ENCODE measurements at regions not wholly inside any gene's neighbourhood (a gene's known extent, or its start where the extent isn't known, plus 50 kb on each side); places are given as distances from the start of the nearest gene placed in this dataset.
A peak's percentile ranks its signal among the peaks of the same experiment; 100 is the strongest.
"Not testable (repeated sequence)": the region's sequence is repeated elsewhere in the genome, so short reads cannot be mapped to it uniquely, and the experiment has no call there.

DNA sequence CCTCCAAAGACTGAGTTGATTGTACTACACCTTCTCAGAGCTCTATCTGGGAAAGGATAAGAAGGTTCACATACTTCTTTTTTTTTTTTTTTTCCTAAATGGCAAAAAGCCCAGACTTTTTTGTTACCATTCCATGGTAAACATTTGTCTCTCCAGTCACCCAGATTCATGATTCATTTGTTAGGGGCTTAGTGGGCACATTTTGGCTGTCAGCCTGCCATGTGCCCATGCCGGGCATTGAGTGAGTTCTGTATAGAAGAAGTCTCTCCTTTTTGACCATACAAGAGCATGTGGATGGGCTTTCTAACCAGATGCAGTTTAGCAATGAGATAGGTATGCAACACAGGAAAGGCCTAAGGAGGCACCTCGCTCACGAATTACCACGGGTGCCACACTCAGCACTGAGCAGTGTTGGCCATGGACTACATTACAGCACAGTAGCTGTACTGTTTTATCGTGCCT is 447.5 kb upstream of the HSF2 start:
- DNase-seq = no peak

DNA sequence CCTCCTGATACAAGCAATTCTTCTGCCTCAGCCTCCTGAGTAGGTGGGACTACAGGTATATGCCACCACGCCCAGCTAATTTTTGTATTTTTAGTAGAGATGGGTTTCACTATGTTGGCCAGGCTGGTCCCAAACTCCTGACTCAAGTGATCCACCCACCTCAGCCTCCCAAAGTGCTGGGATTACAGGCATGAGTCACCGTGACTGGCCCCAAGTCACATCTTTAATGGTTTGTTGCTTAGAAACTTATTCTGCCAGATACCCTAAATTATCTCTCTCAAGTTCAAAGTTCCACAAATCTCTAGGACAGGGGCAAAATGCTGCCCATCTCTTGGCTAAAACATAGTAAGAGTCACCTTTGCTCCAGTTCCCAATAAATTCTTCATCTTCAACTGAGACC is 444.1 kb upstream of the HSF2 start:
- not testable (repeated sequence) for DNase-seq

DNA sequence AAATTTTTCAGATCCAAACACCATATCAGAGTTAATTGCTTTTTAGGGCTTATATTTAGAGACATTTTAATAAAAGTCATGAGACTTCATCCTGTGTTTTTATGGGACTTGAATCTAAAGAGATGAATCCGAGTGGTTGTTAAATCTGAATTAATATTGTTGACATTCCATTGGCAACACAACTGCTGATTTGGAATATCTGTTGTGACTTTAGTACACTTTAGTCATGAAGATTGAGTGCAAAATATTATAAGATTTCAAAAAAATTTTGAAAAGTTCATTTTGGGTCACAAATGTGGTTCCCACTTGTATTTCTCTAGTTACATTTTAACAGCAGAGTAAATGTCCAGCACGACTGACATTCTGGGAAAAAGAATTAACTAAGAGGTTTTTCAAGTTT is 442.7 kb upstream of the HSF2 start:
- DNase-seq = no peak

DNA sequence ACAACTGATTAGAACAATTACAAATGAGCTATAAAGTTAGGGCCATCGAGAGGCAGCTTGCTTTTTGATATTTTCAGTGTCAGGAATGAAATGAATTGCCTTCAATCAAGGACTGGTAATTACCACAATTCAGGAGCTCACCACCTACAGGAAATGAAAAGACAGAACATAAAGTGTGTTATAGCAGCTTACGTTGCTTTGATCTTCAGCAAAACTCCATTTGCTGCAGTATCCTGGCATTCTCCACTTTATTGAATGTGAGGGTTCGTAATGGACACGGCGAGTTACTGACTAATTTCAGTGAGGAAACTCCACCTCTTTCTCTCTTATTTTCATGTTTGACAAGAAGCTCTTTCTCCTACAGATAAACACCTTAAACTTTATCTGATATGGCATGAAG is 440.0 kb upstream of the HSF2 start:
- DNase-seq = peak; percentile 1

- no peak for DNase-seq
Observed at GRCh38 chr6:121961619-121962125, 437.8 kb upstream of the HSF2 start.

- DNase-seq = no peak
Observed at GRCh38 chr6:121963826-121964225, 435.6 kb upstream of the HSF2 start.

- DNase-seq = no peak
Observed at GRCh38 chr6:121965739-121966138, 433.7 kb upstream of the HSF2 start.

GRCh38 chr6:121967631-121968030 is 431.8 kb upstream of the HSF2 start:
- DNase-seq = no peak

- no peak for DNase-seq
Observed at GRCh38 chr6:121971931-121972335, 427.5 kb upstream of the HSF2 start.

DNA sequence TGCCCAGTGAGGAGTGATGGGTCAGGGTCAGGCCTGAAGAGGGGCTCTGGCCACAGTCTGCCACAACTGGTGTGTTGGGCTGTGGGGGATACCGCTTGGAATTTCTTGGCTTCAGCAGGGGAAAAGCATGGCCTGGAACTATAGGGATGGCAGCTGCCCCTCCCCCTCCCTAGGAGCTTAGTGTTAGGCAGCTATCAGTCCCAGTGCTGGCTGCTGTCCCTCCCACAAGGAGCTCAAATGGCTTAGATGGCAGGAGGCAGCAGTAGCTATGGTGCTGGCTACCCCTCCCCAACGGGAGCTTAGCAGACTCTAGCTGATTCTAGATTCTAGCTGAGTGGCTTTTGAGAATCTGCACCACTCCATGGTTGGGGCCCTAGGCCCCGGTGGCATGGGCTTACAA is 414.5 kb upstream of the HSF2 start:
- no peak for DNase-seq

DNA sequence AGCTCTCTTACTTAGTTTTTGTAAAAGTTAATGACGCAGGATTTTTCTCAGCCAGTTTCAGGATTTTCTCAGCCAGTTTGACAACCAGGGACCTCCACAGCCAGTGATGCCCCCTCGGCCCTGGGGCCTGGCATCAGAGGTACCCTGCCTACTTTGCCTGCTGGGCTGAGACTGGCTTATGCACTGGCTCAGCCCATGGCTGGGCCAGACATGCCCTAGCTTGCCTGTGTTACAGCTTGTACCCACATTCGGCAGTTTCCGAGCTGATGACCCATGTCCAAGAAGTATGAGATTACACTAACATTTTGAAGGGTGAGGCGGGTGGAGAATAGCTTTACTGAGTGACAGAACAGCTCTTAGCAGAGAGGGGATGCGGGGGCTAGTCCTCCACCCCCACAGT is 406.1 kb upstream of the HSF2 start:
- no peak for DNase-seq

DNA sequence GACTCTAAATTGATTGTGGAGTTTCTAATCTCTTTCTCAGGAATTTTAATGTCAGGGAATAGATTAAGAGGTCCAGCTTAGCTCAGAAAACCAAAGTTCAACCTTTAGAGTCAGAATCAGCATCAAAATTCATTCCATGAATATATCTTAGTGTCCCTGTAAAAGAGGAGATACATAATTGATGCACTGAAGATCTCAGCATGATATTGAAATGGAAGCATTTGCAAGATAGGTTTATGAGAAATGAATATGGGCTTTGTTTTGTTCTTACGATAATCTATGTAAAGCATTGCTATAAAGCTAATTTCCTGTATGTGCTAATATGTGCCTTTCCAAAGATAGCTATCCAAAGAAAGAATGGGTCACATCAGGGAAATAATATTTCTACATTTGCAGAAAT is 404.5 kb upstream of the HSF2 start:
- DNase-seq = no peak

GRCh38 chr6:121998631-121999030 is 400.8 kb upstream of the HSF2 start:
- DNase-seq = no peak

- no peak for DNase-seq
Observed at GRCh38 chr6:121999456-122000065, 399.9 kb upstream of the HSF2 start.

DNA sequence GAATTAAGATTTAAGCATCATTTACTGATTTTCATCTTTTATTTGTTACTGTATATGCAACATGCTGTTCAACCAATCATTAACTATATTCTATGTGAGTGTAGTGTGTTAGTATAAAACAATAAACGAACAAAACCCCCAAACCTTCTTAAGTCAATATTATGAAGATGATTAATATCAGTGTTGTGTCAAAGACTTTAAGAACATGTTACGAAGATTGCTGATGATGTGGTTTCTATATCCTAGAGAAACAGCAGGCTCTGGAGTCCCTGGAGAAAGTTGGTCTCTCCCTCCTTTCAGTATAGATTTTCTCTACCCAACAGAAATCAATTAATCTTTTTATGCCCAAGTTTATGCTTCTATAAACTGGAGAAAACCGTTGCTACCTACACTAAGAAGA is 393.8 kb upstream of the HSF2 start:
- no peak for DNase-seq

DNA sequence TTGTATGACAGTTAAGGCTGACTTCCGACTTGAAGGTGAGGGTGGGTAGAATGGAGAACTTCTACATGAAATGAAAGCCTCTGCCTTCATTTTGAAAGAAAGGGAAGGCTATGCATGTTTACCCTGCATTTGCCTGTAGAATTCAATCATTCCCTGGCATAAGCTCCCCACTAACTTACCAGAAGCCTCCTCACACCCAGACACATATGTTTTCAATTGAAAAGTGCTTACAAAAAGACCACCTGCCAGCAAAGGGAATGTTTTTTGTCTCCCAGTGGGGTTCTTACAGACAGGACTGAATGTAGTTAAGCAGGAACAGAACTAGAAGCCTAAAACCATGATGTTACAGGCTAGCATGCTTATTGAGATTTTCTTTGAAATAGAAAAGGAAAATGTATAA is 392.1 kb upstream of the HSF2 start:
- DNase-seq = no peak

DNA sequence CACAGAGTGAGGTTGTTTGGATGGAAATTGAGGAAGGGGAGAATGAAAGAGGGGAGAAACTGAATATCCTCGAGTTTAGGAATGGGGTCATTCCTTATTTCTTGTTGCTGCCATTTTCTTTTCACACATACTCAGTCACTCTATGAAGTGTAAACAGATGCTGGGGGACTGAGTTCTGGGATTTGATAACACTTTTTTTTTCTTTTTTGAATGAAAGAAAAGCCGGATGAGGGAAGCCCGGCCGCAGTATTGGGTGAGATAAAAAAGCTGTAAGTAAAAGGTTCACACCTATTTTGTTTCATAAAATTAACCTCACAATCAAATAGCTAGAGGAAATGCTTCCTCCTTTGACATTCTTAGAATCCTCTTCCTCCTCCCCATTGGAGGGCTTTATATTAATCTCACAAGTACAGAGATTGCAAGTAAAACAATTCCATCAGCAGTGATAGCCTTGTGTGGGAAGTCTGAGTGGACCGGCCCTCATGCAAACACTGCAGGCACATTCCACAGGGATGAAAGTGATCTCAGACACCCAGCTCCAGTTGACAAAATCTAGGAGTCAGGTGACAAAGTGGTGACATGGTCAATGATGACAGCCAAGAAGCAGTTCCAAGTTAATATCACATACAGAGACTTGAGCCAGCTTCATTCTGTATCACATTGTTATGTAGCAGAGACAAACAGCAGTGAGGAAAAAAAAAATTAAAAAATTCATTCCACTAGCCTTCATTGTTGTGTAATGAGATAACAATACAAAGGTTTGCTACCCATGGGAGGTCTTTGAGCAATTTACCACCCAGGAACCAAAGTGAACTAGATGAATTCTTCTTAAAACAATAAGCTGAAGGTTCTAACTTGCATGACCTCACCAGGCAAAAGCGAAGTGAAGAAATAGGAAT is 391.1 kb upstream of the HSF2 start:
- DNase-seq = peak; percentile 23

DNA sequence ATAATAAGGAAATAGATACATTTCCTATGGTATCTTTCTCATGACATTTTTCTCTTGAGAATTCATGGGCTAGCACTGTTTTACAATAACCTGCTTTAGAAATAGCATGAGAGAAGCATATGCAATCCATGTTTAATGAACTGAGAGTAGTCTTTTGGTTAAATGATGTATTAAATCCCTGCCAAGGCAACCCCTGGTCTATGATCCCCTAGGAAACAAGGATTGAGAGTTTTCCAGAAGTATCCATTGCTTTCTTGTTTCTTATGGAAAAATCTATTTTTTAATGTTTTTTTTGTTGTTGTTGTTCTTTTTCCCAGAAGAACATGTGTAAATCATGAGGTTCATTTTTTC is 390.5 kb upstream of the HSF2 start:
- no peak for DNase-seq

DNA sequence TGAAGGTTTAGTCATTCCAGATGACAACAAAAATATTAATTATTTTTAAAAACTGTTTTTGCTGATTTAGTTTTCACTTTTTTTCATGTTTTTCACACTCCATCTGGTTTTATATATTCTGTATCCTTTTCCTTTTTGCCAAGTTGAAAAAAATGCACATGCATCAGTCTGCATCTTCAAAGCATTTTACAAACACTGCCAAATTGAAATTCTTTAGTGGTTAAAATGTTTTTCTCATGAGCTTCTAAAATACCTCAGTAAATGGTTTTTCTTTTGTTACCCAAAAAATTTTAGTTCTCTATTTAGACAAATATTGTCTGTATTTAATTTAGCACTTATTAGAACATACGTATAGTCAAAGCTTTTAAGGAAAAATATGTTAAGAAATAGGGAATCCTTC is 386.9 kb upstream of the HSF2 start:
- DNase-seq = no peak

- DNase-seq = no peak
Observed at GRCh38 chr6:122014961-122015360, 384.5 kb upstream of the HSF2 start.

DNA sequence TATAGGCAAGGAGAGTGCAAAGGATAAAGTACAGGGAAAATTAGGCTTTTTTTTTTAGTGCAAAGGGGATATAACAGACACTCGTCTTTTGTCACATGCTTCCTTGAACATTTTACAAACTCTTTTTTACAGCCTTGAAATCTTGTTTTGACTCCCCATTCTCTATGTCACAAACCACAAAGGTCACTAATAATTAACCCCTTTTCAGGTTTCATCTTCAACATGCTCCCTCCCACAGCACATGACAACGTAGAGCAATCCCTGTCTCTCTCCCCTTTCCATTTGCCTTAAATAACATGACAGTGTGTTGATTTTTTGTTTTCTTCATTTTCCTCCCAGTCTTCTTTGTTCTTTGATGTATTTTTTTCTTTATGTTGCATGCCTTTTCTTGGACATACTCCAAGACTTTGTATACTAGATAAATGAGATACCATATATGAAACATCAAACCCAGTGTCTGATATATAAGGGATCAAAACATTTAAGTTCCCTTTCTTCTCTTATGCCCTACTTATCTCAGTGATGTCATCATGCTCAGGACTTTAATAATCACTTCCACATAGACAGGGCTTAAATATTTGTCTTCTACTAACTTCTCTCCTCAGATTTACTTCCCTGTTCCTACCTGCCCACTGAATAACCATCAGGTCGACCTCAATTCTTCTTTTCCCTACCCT is 378.7 kb upstream of the HSF2 start:
- DNase-seq = no peak

DNA sequence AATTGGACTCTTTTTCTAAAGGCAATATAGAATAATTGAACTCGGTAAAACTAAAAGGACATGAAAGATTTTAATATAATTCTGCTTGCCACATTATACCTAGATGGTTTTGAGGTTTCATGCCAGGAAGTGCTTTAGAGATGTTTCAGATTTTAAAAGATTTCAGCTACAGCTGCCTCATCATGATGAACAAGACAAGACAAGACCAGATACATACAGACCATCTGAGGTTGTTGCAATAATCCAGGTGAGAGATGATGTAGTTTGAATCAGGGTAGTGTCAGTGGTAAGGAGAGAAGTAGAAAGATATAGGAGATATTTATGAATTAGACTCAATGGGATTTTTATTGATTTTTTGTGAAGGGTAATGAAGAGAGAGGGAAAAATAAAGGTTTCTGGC is 374.3 kb upstream of the HSF2 start:
- DNase-seq = no peak

GRCh38 chr6:122026582-122027369 is 372.7 kb upstream of the HSF2 start:
- no peak for DNase-seq
